Transverse colon (tissue), 4 donors: ENCODE measurements at regions not wholly inside any gene's neighbourhood (a gene's known extent, or its start where the extent isn't known, plus 50 kb on each side); places are given as distances from the start of the nearest gene placed in this dataset.

Experiments
- DNase-seq: peaks from one replicate; pipeline ENCODE4 v3.0.0-alpha.2; 2019
- H3K27ac ChIP-seq, 4 donors: fragments of 200-600 bp; sonication (generic); 2 replicates each; pipeline ENCODE4 v1.5.1; 2016 to 2018; ENCODE audit warnings: inconsistent platforms in 4 of 4
- H3K27me3 ChIP-seq: fragments of 200-600 bp; sonication (generic); 2 replicates; pipeline ENCODE4 v1.5.1; 2017; ENCODE audit warnings: inconsistent platforms
- H3K36me3 ChIP-seq, 4 donors: fragments of 200-600 bp; sonication (generic); 2 replicates each; pipeline ENCODE4 v1.5.1; 2017 to 2019; ENCODE audit warnings: inconsistent platforms in 4 of 4
- H3K4me1 ChIP-seq, 4 donors: fragments of 200-600 bp; sonication (generic); 2 replicates each; pipeline ENCODE4 v1.5.1; 2017 to 2020; ENCODE audit warnings: inconsistent platforms in 4 of 4
- H3K4me3 ChIP-seq, 4 donors: fragments of 200-600 bp; sonication (generic); 1 replicate in 1 of 4; 2 replicates in 3 of 4; pipeline versions ENCODE4 v1.5.1 to v1.6.1; 2017 to 2019; ENCODE audit warnings: inconsistent platforms in 4 of 4
- H3K9me3 ChIP-seq, 2 donors: fragments of 200-600 bp; sonication (generic); 2 replicates each; pipeline ENCODE4 v1.5.1; 2017 to 2019; ENCODE audit warnings: inconsistent platforms in 2 of 2
- EP300 ChIP-seq: sonication (generic); formaldehyde crosslinking; IDR thresholded peaks from one replicate; pipeline ENCODE4 v1.6.1; 2017; ENCODE audit warnings: antibody characterized with exemption, low read depth
- POLR2A ChIP-seq: fragments of 450-650 bp; IDR thresholded peaks from one replicate; pipeline ENCODE4 v1.6.1; 2016; ENCODE audit warnings: antibody characterized with exemption, mild to moderate bottlenecking, moderate library complexity
- POLR2AphosphoS5 ChIP-seq, 3 donors: sonication (generic); formaldehyde crosslinking; IDR thresholded peaks; one replicate each; pipeline ENCODE4 v1.6.1; 2016; ENCODE audit warnings: antibody characterized with exemption in 3 of 3
- WGBS, 2 donors: methylation state at CpG; one replicate each; pipeline ENCODE4 v1.1.5; 2018; ENCODE audit warnings: low coverage in 1 of 2; 5-methylcytosine and 5-hydroxymethylcytosine counted together
- in situ Hi-C, 4 donors: fragments of 200-750 bp; cut with MboI; loops; one replicate each; pipeline versions ENCODE4 v1.15.0 to v1.15.1; 2017; ENCODE audit warnings: low sequenced_read_pairs in 3 of 4, low pct_ligation_motif_present in 1 of 4, low pct_unique_long_range_greater_than_20kb in 1 of 4
- intact Hi-C: fragments of 100-400 bp; cut with DNase I; formaldehyde crosslinking; loops from one replicate; pipeline ENCODE4 v1.15.1; 2023; ENCODE audit warnings: low total_unique reads
- TF ChIP-seq, protein P1 (sequence below), 5 experiments: fragments of 200-600 bp in 3 of 5; fragments of 450-650 bp in 2 of 5; sonication (generic) in 3 of 5; IDR thresholded peaks; 1 replicate in 2 of 5; 2 replicates in 3 of 5; pipeline ENCODE4 v1.5.1; 2016 to 2017; ENCODE audit warnings: antibody characterized with exemption in 5 of 5, inconsistent platforms in 3 of 5, mild to moderate bottlenecking in 2 of 5, moderate library complexity in 1 of 5

DNA sequence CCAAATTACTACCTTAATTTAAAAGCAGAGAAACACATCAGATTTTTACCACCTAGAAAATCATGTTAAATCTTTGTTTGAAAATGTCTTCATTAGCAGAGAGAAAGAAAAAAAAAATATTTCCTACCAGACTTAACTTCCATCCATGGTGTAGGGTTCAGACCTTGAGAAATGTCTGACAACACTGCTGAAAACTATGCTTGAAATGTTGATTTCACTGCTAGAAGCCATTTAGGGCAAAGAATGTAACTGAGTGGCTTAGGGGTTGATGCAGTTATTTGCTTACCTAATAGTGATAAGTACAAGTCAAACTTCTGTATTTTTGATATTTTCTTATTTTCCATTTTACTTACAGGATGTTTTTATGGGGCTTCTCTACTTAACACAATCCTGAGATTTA, 495.6 kb upstream of the NEGR1 start:
- Histone ChIP-seq H3K27me3 (no peaks in the 10 kb centered on the region), H3K9me3 (no peaks in the 10 kb centered on the region), H3K4me3 (no peak overlapping the region), H3K36me3 (no peaks in the 10 kb centered on the region), H3K27ac (no peak overlapping the region), H3K4me1 (no peaks in the 10 kb centered on the region)
- intact Hi-C loops = no loop called here
- in situ Hi-C loops = no loop called here
- no peak for DNase-seq
- TF ChIP-seq, protein P1, sequence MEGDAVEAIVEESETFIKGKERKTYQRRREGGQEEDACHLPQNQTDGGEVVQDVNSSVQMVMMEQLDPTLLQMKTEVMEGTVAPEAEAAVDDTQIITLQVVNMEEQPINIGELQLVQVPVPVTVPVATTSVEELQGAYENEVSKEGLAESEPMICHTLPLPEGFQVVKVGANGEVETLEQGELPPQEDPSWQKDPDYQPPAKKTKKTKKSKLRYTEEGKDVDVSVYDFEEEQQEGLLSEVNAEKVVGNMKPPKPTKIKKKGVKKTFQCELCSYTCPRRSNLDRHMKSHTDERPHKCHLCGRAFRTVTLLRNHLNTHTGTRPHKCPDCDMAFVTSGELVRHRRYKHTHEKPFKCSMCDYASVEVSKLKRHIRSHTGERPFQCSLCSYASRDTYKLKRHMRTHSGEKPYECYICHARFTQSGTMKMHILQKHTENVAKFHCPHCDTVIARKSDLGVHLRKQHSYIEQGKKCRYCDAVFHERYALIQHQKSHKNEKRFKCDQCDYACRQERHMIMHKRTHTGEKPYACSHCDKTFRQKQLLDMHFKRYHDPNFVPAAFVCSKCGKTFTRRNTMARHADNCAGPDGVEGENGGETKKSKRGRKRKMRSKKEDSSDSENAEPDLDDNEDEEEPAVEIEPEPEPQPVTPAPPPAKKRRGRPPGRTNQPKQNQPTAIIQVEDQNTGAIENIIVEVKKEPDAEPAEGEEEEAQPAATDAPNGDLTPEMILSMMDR (IDR thresholded peaks at IDR 0.05) = no peak
- TF ChIP-seq POLR2A (no peak), POLR2AphosphoS5 (IDR thresholded peaks at IDR 0.05) (no peak), EP300 (no peak)

DNA sequence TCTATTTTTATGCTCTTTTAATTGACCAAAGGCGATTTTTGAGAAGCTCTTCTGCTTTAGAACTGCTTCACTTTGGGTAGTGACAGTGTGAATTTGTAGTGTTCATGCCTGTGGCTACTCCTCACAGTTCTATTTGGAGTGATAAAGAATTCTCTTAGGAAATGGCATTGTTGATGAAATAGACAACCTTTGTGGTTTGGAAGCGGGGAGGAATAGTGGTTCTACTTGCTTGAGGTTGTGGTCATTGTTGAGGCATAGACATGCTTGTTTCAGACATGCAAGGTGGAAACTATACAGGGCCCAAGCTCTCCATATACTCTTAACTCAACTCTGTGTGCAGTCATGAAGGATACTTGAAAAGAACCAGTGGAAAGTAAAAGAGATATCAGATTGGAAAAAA, 481.1 kb upstream of the NEGR1 start:
- no peak for DNase-seq
- H3K27ac ChIP-seq = no peak overlapping the region
- H3K4me1 ChIP-seq = no peaks in the 10 kb centered on the region
- no peaks in the 10 kb centered on the region for H3K36me3 ChIP-seq
- no peak overlapping the region for H3K4me3 ChIP-seq
- 63 to 76% methylated on average over 2 of the region's 2 CpGs for WGBS, 2 donors
- H3K27me3 ChIP-seq = no peaks in the 10 kb centered on the region
- in situ Hi-C loops (no loop called here), intact Hi-C loops (no loop called here)
- TF ChIP-seq POLR2AphosphoS5 (IDR thresholded peaks at IDR 0.05) = no peak
- TF ChIP-seq, protein P1 (IDR thresholded peaks at IDR 0.05) = no peak
- no peak for TF ChIP-seq POLR2A
- TF ChIP-seq EP300 = no peak
- H3K9me3 ChIP-seq = no peaks in the 10 kb centered on the region

DNA sequence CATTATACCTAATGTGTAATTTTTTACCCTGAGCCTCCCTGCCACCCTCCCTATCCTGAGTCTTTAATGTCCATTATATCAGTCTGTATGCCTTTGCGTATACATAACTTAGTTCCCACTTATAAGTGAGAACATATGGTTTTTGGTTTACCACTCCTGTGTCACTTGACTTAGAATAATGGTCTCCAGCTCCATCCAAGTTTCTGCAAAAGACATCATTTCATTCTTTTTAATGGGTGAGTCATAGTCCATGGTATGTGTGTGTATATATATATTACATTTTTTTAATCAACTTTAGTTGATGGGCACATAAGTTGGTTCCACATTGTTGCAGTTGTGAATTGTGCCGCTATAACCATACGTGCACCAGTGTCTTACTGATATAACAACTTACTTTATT, 477.1 kb upstream of the NEGR1 start:
- WGBS, 2 donors = 65 to 78% methylated on average over 3 of the region's 3 CpGs
- no peak overlapping the region for H3K4me3 ChIP-seq
- no peaks in the 10 kb centered on the region for H3K27me3 ChIP-seq
- intact Hi-C loops (no loop called here), in situ Hi-C loops (no loop called here)
- no peak for DNase-seq
- H3K9me3 ChIP-seq = no peaks in the 10 kb centered on the region
- no peak overlapping the region for H3K27ac ChIP-seq
- no peaks in the 10 kb centered on the region for H3K36me3 ChIP-seq
- no peaks in the 10 kb centered on the region for H3K4me1 ChIP-seq
- TF ChIP-seq POLR2AphosphoS5 (IDR thresholded peaks at IDR 0.05) (no peak), EP300 (no peak), POLR2A (no peak)
- TF ChIP-seq, protein P1 (IDR thresholded peaks at IDR 0.05) = no peak

DNA sequence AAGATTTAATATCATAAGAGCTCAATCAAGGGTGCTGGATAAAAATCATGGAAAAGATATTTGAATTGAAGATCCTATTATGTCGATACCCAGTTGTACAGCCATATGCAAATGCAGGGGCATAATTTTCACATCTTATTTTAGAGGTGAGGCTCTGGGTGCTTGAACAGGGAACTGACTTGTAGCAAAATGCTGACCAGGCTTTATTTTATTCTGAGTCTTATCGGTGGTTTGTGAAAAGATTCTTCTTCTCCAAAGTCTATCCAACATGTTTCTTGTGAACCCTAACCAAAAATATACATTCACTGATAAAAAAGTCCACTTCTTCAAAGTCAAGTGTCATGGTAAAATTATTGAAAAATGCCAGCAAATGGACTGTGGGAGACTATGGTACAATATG, 475.5 kb upstream of the NEGR1 start:
- WGBS, 2 donors = 86 to 100% methylated on average over 2 of the region's 2 CpGs
- no peaks in the 10 kb centered on the region for H3K27me3 ChIP-seq
- no peaks in the 10 kb centered on the region for H3K4me1 ChIP-seq
- H3K9me3 ChIP-seq = no peaks in the 10 kb centered on the region
- no peak overlapping the region for H3K27ac ChIP-seq
- in situ Hi-C loops = no loop called here
- no peak overlapping the region for H3K4me3 ChIP-seq
- TF ChIP-seq EP300 (no peak), POLR2AphosphoS5 (IDR thresholded peaks at IDR 0.05) (no peak), POLR2A (no peak)
- TF ChIP-seq, protein P1 (IDR thresholded peaks at IDR 0.05) = no peak
- intact Hi-C loops = no loop called here
- no peak for DNase-seq
- H3K36me3 ChIP-seq = no peaks in the 10 kb centered on the region
